K562 (cell line): ENCODE measurements at regions not wholly inside any gene's neighbourhood (a gene's known extent, or its start where the extent isn't known, plus 50 kb on each side); places are given as distances from the start of the nearest gene placed in this dataset.

ENCODE experiments used
- ATAC-seq: fragments of 200-7000 bp; cut with Tn5 transposase; 3 replicates; pipeline ENCODE4 v1.9.1; 2020; ENCODE audit warnings: moderate library complexity
- BruUV-seq: library from RNA; stranded (reverse); fragments of 400-500 nt; replicated peaks from 2 replicates; lab custom pipeline; 2021; lab: Mats Ljungman, UMichigan
- CTCF ChIA-PET: fragments of 300-600 bp; formaldehyde crosslinking; extraction: SDS; loops from one replicate; lab custom pipeline; 2021; ENCODE audit warnings: low intra/inter-chr PET ratio; lab: Yijun Ruan, JAX
- POLR2A ChIA-PET: fragments of 300-600, 350-650 bp; sonication (Branson Sonifier 250); formaldehyde crosslinking; extraction: SDS; loops from one replicate; lab custom pipeline; 2021; ENCODE audit warnings: antibody characterized with exemption, inconsistent platforms; lab: Yijun Ruan, JAX
- DNase-seq, 4 experiments: peaks; one replicate each; pipeline versions ENCODE4 v3.0.0 to v3.0.0-alpha.2; 2011 to 2018; ENCODE audit warnings: low spot score in 3 of 4, mixed read lengths in 3 of 4; ENCODE audit errors: extremely low read depth in 1 of 4
- FAIRE-seq: peaks from 2 replicates; lab custom pipeline; 2011; peaks lifted over from hg19 to GRCh38; lab: Jason Lieb, UNC
- H2AFZ ChIP-seq: 2 replicates; pipeline ENCODE4 v1.6.0; 2011; ENCODE audit warnings: low read depth, low read length, control low read depth, inconsistent platforms
- H3K27ac ChIP-seq: fragments of 200-600 bp; 3 replicates; pipeline ENCODE4 v1.8.0; 2011; ENCODE audit warnings: low read depth, mild to moderate bottlenecking, control low read depth, inconsistent platforms, low read length, moderate library complexity, mixed read lengths; ENCODE audit errors: extremely low read depth
- H3K27me3 ChIP-seq, 2 experiments: fragments of 300-600 bp in 1 of 2; 2 replicates in 1 of 2; 3 replicates in 1 of 2; pipeline versions ENCODE4 v1.6.0 to v1.8.0; 2011; ENCODE audit warnings: inconsistent platforms in 2 of 2, low read length in 2 of 2, mild to moderate bottlenecking in 1 of 2, mixed read lengths in 1 of 2, moderate library complexity in 1 of 2; ENCODE audit not compliant: control insufficient read depth in 2 of 2, insufficient read depth in 2 of 2
- H3K36me3 ChIP-seq: fragments of 300-600 bp; 3 replicates; pipeline ENCODE4 v1.8.0; 2011; ENCODE audit warnings: mild to moderate bottlenecking, low read length, inconsistent platforms; ENCODE audit not compliant: control insufficient read depth, insufficient read depth
- H3K4me1 ChIP-seq, 2 experiments: fragments of 200-600 bp in 1 of 2; replicated peaks in 1 of 2; 2 replicates in 1 of 2; 3 replicates in 1 of 2; pipeline versions ENCODE4 v1.5.1 to v1.8.0; 2011; ENCODE audit warnings: inconsistent platforms in 2 of 2, low read length in 2 of 2, mild to moderate bottlenecking in 1 of 2, mixed read lengths in 1 of 2, moderate library complexity in 1 of 2; ENCODE audit not compliant: control insufficient read depth in 2 of 2, insufficient read depth in 2 of 2
- H3K4me2 ChIP-seq: 2 replicates; pipeline ENCODE4 v1.6.1; 2011; ENCODE audit warnings: low read length, control low read depth, inconsistent platforms, mixed read lengths; ENCODE audit not compliant: insufficient read depth
- H3K4me3 ChIP-seq: fragments of 200-600 bp; sonication (generic), shearing (Covaris generic); 2 replicates; pipeline ENCODE4 v1.5.1; 2016; ENCODE audit warnings: control low read depth, inconsistent platforms
- H3K79me2 ChIP-seq: fragments of 200-600 bp; 3 replicates; pipeline ENCODE4 v1.8.0; 2011; ENCODE audit warnings: low read length, inconsistent platforms; ENCODE audit not compliant: control insufficient read depth, insufficient read depth
- H3K9ac ChIP-seq, 2 experiments: 2 replicates each; pipeline versions ENCODE4 v1.6.0 to v1.6.1; 2011; ENCODE audit warnings: low read depth in 2 of 2, low read length in 2 of 2, control low read depth in 1 of 2, inconsistent platforms in 1 of 2, mild to moderate bottlenecking in 1 of 2, mixed read lengths in 1 of 2; ENCODE audit not compliant: insufficient read depth in 1 of 2
- H3K9me1 ChIP-seq: one replicate; pipeline ENCODE4 v1.6.0; 2011; ENCODE audit warnings: inconsistent platforms, mild to moderate bottlenecking, low read length, moderate library complexity; ENCODE audit not compliant: control insufficient read depth, insufficient read depth
- H3K9me3 ChIP-seq: replicated peaks from 2 replicates; pipeline ENCODE4 v1.5.1; 2011; ENCODE audit warnings: low read depth, low read length, inconsistent platforms; ENCODE audit not compliant: control insufficient read depth, insufficient read depth
- H4K20me1 ChIP-seq: replicated peaks from 2 replicates; pipeline ENCODE4 v1.6.1; 2011; ENCODE audit warnings: low read length, inconsistent platforms, mixed read lengths; ENCODE audit not compliant: control insufficient read depth, insufficient read depth
- ARID4B ChIP-seq: sonication (generic); formaldehyde crosslinking; IDR thresholded peaks from 2 replicates; pipeline ENCODE4 v1.8.0; 2022; ENCODE audit warnings: mild to moderate bottlenecking, missing genetic modification reagents
- CBFA2T2 ChIP-seq: fragments of 450-650 bp; conservative IDR thresholded peaks from 2 replicates; pipeline ENCODE4 v1.6.1; 2017; ENCODE audit warnings: mild to moderate bottlenecking
- CBX2 ChIP-seq: fragments of 200-600 bp; sonication (generic); IDR thresholded peaks from one replicate; pipeline ENCODE4 v1.6.1; 2012; ENCODE audit warnings: mild to moderate bottlenecking, low read length, inconsistent platforms; ENCODE audit not compliant: insufficient read depth, poor library complexity, severe bottlenecking
- DACH1 ChIP-seq: fragments of 450-650 bp; IDR thresholded peaks from 2 replicates; pipeline ENCODE4 v1.6.1; 2018; ENCODE audit not compliant: partially characterized antibody
- DNMT1 ChIP-seq: fragments of 450-650 bp; IDR thresholded peaks from 2 replicates; pipeline ENCODE4 v1.6.1; 2016; ENCODE audit warnings: antibody characterized with exemption, mild to moderate bottlenecking
- IRF2 ChIP-seq: sonication (generic); formaldehyde crosslinking; IDR thresholded peaks from 2 replicates; pipeline ENCODE4 v1.8.1; 2022; ENCODE audit warnings: mild to moderate bottlenecking, missing genetic modification reagents
- NFE2 ChIP-seq: IDR thresholded peaks from 2 replicates; pipeline ENCODE4 v1.6.1; 2014; ENCODE audit warnings: antibody characterized with exemption, low read depth
- PURB ChIP-seq: sonication (generic); formaldehyde crosslinking; IDR thresholded peaks from 2 replicates; pipeline ENCODE4 v1.9.0; 2021; ENCODE audit warnings: low read depth, mild to moderate bottlenecking, missing genetic modification reagents
- RREB1 ChIP-seq: fragments of 250-450 bp; sonication (Bioruptor Pico); IDR thresholded peaks from 2 replicates; pipeline ENCODE4 v1.4.0; 2020
- SUPT5H ChIP-seq: fragments of 450-650 bp; IDR thresholded peaks from 2 replicates; pipeline ENCODE4 v1.6.1; 2016
- TAL1 ChIP-seq: fragments of 450-650 bp; IDR thresholded peaks from 2 replicates; pipeline ENCODE4 v1.6.1; 2016; ENCODE audit warnings: mild to moderate bottlenecking
- WGBS: fragments of 100-300 bp; shearing (Covaris generic); methylation state at CpG from one replicate; pipeline ENCODE4 v1.1.6; 2016; ENCODE audit warnings: low coverage, mixed read lengths; ENCODE audit not compliant: insufficient coverage; ENCODE audit errors: missing lambda C conversion rate; 5-methylcytosine and 5-hydroxymethylcytosine counted together
- in situ Hi-C: fragments of 300-500 bp; cut with MboI; formaldehyde crosslinking; loops from 4 replicates; pipeline ENCODE4 v1.15.0; 2018; ENCODE audit warnings: inconsistent platforms, mixed read lengths
- intact Hi-C: fragments of 100-400 bp; cut with micrococcal nuclease; formaldehyde crosslinking; loops from 2 replicates; pipeline ENCODE4 v1.14.2; 2022

- TF ChIP-seq RREB1: no peak
- TF ChIP-seq CBX2: no peak
- no peak for TF ChIP-seq IRF2 (CRISPR knock-in tag)
- TF ChIP-seq, all 486 proteins: peak for 0
These were observed 456.3 kb downstream of the TMEM121 start (continued) for GRCh38 chr14:105982664-105983063.

- Histone ChIP-seq H3K9ac (no peak overlapping the region), H3K4me3 (no peak overlapping the region), H3K9me3 (no peaks in the 10 kb centered on the region), H3K9me1 (no peaks in the 10 kb centered on the region), H3K79me2 (no peaks in the 10 kb centered on the region), H3K4me1 (no peaks in the 10 kb centered on the region), H3K27ac (no peak overlapping the region), H3K4me2 (no peak overlapping the region), H4K20me1 (no peaks in the 10 kb centered on the region), H3K27me3 (no peaks in the 10 kb centered on the region), H3K36me3 (no peaks in the 10 kb centered on the region), H2AFZ (no peak overlapping the region)
- DNase-seq: no peak
- POLR2A ChIA-PET: no interaction called here
- no TSS peak for BruUV-seq
- intact Hi-C loops (no loop called here), in situ Hi-C loops (no loop called here)
- CTCF ChIA-PET: interaction anchor here (0.7 kb wide), 1 partner anchor 10 kb away, joined by 4 read pairs; no protein-coding TSS in a partner anchor
- no peak for FAIRE-seq
- no peak for ATAC-seq
- 0% methylated on average over 2 of the region's 2 CpGs for WGBS
- TF ChIP-seq NFE2 (no peak), DACH1 (no peak), CBFA2T2 (no peak), DNMT1 (no peak), TAL1 (no peak), SUPT5H (no peak), ARID4B (CRISPR knock-in tag) (no peak), PURB (CRISPR knock-in tag) (no peak)
These were observed 460.5 kb downstream of the TMEM121 start for GRCh38 chr14:105986894-105987284.
